Thyroid gland (tissue), 4 donors: ENCODE measurements at regions not wholly inside any gene's neighbourhood (a gene's known extent, or its start where the extent isn't known, plus 50 kb on each side); places are given as distances from the start of the nearest gene placed in this dataset.
A peak's percentile ranks its signal among the peaks of the same experiment; 100 is the strongest.

Source experiments
- DNase-seq, 2 donors: peaks; one replicate each; pipeline ENCODE4 v3.0.0-alpha.2; 2019
- H3K27ac ChIP-seq, 3 donors: fragments of 200-600 bp; sonication (generic); 1 replicate in 2 of 3; 2 replicates in 1 of 3; pipeline ENCODE4 v1.5.1; 2016 to 2019; ENCODE audit warnings: mild to moderate bottlenecking in 1 of 3, moderate library complexity in 1 of 3
- H3K27me3 ChIP-seq: fragments of 200-600 bp; sonication (generic); one replicate; pipeline ENCODE4 v1.5.1; 2019
- H3K36me3 ChIP-seq, 2 donors: fragments of 200-600 bp; sonication (generic); one replicate each; pipeline ENCODE4 v1.5.1; 2016 to 2019
- H3K4me1 ChIP-seq, 2 donors: fragments of 200-600 bp; sonication (generic); one replicate each; pipeline ENCODE4 v1.5.1; 2017 to 2019
- H3K4me3 ChIP-seq, 3 donors: fragments of 200-600 bp; sonication (generic); replicated peaks in 1 of 3; 1 replicate in 2 of 3; 2 replicates in 1 of 3; pipeline ENCODE4 v1.5.1; 2016; ENCODE audit warnings: mild to moderate bottlenecking in 1 of 3
- H3K9me3 ChIP-seq: fragments of 200-600 bp; sonication (generic); one replicate; pipeline ENCODE4 v1.5.1; 2017
- POLR2A ChIP-seq, 2 donors: fragments of 450-650 bp; IDR thresholded peaks; one replicate each; pipeline ENCODE4 v1.6.1; 2017; ENCODE audit warnings: antibody characterized with exemption in 2 of 2, mild to moderate bottlenecking in 2 of 2, moderate library complexity in 1 of 2
- WGBS, 2 donors: methylation state at CpG; one replicate each; pipeline ENCODE4 v1.1.5; 2017; 5-methylcytosine and 5-hydroxymethylcytosine counted together
- intact Hi-C: fragments of 100-400 bp; cut with DNase I; formaldehyde crosslinking; loops from one replicate; pipeline ENCODE4 v1.15.1; 2023
- TF ChIP-seq, protein P1 (sequence below), 6 experiments: fragments of 200-600 bp in 3 of 6; fragments of 450-650 bp in 3 of 6; sonication (generic) in 3 of 6; IDR thresholded peaks; one replicate each; pipeline ENCODE4 v1.5.1; 2016 to 2019; ENCODE audit warnings: antibody characterized with exemption in 6 of 6, mild to moderate bottlenecking in 2 of 6, inconsistent platforms in 1 of 6, moderate library complexity in 1 of 6

DNA sequence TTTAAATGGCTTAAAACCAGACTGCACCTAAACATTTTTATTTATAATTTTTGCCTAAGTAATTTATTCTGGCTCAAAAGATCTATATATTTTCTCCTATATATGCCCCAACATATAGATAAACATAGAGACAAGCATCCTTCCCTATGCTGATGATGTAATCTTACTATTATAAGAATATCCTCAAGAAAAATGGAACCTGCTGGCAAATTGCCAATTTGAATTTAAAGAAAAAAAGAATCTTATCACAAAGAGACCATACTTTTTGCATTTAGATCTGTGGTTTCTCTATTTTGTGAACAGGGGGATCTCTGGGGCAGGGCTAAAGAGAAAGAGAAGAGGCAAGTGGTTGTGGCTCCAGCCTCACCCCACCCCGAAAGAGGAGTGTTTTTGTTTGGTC, 107.2 kb upstream of the CMC1 start:
- TF ChIP-seq, protein P1, sequence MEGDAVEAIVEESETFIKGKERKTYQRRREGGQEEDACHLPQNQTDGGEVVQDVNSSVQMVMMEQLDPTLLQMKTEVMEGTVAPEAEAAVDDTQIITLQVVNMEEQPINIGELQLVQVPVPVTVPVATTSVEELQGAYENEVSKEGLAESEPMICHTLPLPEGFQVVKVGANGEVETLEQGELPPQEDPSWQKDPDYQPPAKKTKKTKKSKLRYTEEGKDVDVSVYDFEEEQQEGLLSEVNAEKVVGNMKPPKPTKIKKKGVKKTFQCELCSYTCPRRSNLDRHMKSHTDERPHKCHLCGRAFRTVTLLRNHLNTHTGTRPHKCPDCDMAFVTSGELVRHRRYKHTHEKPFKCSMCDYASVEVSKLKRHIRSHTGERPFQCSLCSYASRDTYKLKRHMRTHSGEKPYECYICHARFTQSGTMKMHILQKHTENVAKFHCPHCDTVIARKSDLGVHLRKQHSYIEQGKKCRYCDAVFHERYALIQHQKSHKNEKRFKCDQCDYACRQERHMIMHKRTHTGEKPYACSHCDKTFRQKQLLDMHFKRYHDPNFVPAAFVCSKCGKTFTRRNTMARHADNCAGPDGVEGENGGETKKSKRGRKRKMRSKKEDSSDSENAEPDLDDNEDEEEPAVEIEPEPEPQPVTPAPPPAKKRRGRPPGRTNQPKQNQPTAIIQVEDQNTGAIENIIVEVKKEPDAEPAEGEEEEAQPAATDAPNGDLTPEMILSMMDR (IDR thresholded peaks at IDR 0.05), result no peak
- TF ChIP-seq POLR2A (IDR thresholded peaks at IDR 0.05), result no peak
- H3K9me3 ChIP-seq, result no peaks in the 10 kb centered on the region
- no peak for DNase-seq
- H3K36me3 ChIP-seq, result no peaks in the 10 kb centered on the region
- no peaks in the 10 kb centered on the region for H3K4me1 ChIP-seq
- no peaks in the 10 kb centered on the region for H3K27me3 ChIP-seq
- H3K4me3 ChIP-seq, result no peak overlapping the region
- 87 to 90% methylated on average over 1 of the region's 1 CpG for WGBS, 2 donors
- intact Hi-C loops, result no loop called here
- H3K27ac ChIP-seq, result no peak overlapping the region

DNA sequence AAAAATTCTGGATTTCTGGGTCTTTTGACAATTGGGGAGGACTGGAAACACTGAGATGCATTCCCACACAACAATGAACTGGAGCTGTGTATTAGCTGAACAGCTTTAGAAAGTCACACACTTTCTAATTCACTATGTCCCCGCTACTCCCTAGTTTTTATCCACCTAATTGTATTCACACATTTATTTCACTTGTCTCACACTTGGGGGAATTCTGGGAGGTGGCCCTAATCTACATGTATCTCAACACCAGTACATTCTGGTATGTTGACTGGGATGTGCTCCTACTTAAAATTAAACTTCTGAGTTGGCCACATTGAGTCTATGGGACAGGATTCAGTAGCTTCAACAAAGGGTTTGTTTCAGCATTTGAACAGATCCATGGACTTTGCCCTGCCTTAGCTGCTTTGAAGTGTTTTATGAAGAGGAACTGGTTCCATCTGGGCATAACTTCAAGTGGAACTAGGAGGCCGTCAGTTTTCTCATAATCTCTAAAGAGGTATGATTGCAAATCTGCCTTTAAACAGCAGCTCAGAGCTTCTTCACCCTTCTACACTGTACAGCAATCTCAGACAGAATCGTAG, 106.5 kb upstream of the CMC1 start:
- Histone ChIP-seq H3K4me1 (no peaks in the 10 kb centered on the region), H3K9me3 (no peaks in the 10 kb centered on the region), H3K27me3 (no peaks in the 10 kb centered on the region), H3K36me3 (no peaks in the 10 kb centered on the region), H3K27ac (no peak overlapping the region), H3K4me3 (no peak overlapping the region)
- intact Hi-C loops, result no loop called here
- whole genome bisulfite sequencing, 2 donors, result 55 to 68% methylated on average over 3 of the region's 3 CpGs
- no peak for DNase-seq
- TF ChIP-seq, protein P1 (IDR thresholded peaks at IDR 0.05), result no peak
- TF ChIP-seq POLR2A (IDR thresholded peaks at IDR 0.05), result no peak

DNA sequence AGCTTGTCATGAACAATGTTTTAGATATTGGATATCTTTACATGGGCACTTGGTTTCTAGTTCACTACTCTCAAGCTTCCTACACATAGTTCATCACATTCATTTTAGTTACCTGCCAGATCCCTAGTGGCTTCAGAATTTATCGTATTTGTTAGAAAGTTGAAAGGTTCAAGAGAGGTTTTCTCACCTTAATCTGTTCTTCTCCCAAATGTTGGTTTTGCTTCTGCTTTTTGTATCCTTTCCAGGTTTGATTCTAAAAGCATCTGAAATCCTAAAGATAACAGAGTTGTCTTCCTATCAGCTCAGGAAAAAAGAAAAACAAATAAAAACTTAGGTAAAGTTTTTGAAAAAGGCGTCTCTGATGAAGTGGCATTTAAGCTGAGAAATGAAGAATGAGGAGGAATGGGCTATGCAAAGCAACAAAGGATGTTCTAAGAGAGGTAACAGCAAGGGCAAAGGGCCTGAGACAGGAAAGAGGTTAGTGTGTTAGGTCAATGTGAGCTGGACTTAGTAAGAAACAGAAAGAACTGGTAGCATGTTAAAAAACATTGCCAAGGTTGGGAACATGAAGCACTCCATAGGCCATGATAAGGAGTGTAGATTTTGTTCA, 104.7 kb upstream of the CMC1 start:
- no peak for DNase-seq
- no peaks in the 10 kb centered on the region for H3K27me3 ChIP-seq
- TF ChIP-seq POLR2A (IDR thresholded peaks at IDR 0.05), result no peak
- TF ChIP-seq, protein P1 (IDR thresholded peaks at IDR 0.05), result no peak
- H3K4me1 ChIP-seq, result no peaks in the 10 kb centered on the region
- intact Hi-C loops, result no loop called here
- no peak overlapping the region for H3K4me3 ChIP-seq
- WGBS, 2 donors, result 62 to 66% methylated on average over 2 of the region's 2 CpGs
- no peaks in the 10 kb centered on the region for H3K9me3 ChIP-seq
- no peaks in the 10 kb centered on the region for H3K36me3 ChIP-seq
- H3K27ac ChIP-seq, result no peak overlapping the region

DNA sequence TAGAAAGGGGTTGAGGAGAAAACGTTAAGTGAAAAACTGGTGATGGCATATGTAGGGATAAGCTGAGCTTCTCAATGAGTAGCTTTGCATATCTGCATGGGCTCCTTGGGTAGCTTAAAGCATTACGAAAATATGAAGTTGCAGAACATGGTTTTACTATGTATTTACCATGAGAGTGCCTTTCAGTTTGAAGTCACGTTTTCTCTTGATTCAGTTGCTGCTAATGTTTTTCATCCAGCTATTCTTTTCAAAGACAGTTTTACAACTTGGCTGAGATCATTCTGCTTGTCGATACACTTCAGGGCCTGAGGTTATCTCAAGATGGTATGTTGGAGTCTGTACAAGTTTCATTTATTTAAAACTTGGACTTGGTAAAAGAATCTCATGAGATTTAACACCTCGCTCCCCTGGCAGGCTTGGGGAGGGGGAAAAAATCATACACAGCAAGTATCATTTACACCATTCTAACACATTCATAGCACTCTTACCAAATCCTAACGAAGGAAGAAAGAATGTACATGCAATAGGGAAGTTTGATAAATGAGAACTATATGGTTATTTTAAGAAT, 103.3 kb upstream of the CMC1 start:
- DNase-seq, result no peak
- 64 to 71% methylated on average over 6 of the region's 6 CpGs for WGBS, 2 donors
- Histone ChIP-seq H3K9me3 (no peaks in the 10 kb centered on the region), H3K27ac (no peak overlapping the region), H3K4me1 (no peaks in the 10 kb centered on the region), H3K36me3 (no peaks in the 10 kb centered on the region), H3K4me3 (no peak overlapping the region), H3K27me3 (no peaks in the 10 kb centered on the region)
- TF ChIP-seq, protein P1 (IDR thresholded peaks at IDR 0.05), result no peak
- TF ChIP-seq POLR2A (IDR thresholded peaks at IDR 0.05), result no peak
- intact Hi-C loops, result no loop called here

DNA sequence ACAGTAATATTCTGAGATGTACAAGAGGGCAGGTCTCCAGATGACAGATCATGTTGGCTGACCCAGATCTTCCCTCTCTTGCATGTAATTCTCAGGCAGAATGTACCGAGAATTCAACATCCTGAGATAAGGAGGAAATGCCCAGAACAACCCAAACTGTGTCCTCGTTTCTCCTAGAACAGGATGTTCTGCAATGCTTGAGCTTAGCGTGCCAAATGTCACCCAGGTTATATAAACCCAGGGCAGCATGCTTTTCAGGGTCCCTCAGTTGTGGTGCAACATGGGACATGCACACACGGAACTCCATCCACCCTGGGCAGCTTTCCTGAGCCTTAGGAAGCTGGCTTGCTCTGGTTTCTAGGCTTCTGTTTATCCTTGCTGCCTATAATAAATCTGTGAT, 102.1 kb upstream of the CMC1 start:
- DNase-seq, result peak; percentile 5 to 6
- Histone ChIP-seq H3K36me3 (no peaks in the 10 kb centered on the region), H3K9me3 (no peaks in the 10 kb centered on the region), H3K27me3 (no peaks in the 10 kb centered on the region), H3K4me3 (no peak overlapping the region), H3K27ac (no peak overlapping the region), H3K4me1 (no peaks in the 10 kb centered on the region)
- TF ChIP-seq, protein P1 (IDR thresholded peaks at IDR 0.05), result no peak
- no peak for TF ChIP-seq POLR2A (IDR thresholded peaks at IDR 0.05)
- intact Hi-C loops, result no loop called here
- WGBS, 2 donors, result 63 to 72% methylated on average over 4 of the region's 4 CpGs
